Vagina (tissue), 2 donors: ENCODE measurements at regions not wholly inside any gene's neighbourhood (a gene's known extent, or its start where the extent isn't known, plus 50 kb on each side); places are given as distances from the start of the nearest gene placed in this dataset.

Experiments used
- DNase-seq, 2 donors: peaks; one replicate each; pipeline ENCODE4 v3.0.0-alpha.2; 2017; ENCODE audit errors: extremely low spot score in 2 of 2
- H3K27ac ChIP-seq: fragments of 200-600 bp; sonication (generic); one replicate; pipeline ENCODE4 v1.5.1; 2019
- H3K27me3 ChIP-seq: fragments of 200-600 bp; sonication (generic); one replicate; pipeline ENCODE4 v1.5.1; 2019
- H3K36me3 ChIP-seq, 2 donors: fragments of 200-600 bp; sonication (generic); one replicate each; pipeline ENCODE4 v1.5.1; 2017 to 2019
- H3K4me1 ChIP-seq: fragments of 200-600 bp; sonication (generic); one replicate; pipeline ENCODE4 v1.5.1; 2019
- H3K4me3 ChIP-seq, 2 donors: fragments of 200-600 bp; sonication (generic); 1 replicate in 1 of 2; 2 replicates in 1 of 2; pipeline ENCODE4 v1.5.1; 2016 to 2019
- H3K9me3 ChIP-seq: fragments of 200-600 bp; sonication (generic); one replicate; pipeline ENCODE4 v1.5.1; 2019
- CTCF ChIP-seq, 3 experiments: fragments of 450-650 bp in 2 of 3; fragments of 200-600 bp in 1 of 3; sonication (generic) in 1 of 3; IDR thresholded peaks; one replicate each; pipeline ENCODE4 v1.5.1; 2017 to 2019; ENCODE audit warnings: antibody characterized with exemption in 3 of 3, mild to moderate bottlenecking in 2 of 3, moderate library complexity in 2 of 3
- POLR2A ChIP-seq, 2 donors: fragments of 450-650 bp; IDR thresholded peaks; one replicate each; pipeline ENCODE4 v1.6.1; 2017; ENCODE audit warnings: antibody characterized with exemption in 2 of 2, mild to moderate bottlenecking in 2 of 2, moderate library complexity in 2 of 2
- POLR2AphosphoS5 ChIP-seq, 2 donors: sonication (generic); formaldehyde crosslinking; IDR thresholded peaks; one replicate each; pipeline ENCODE4 v1.9.0; 2017; ENCODE audit warnings: antibody characterized with exemption in 2 of 2, mild to moderate bottlenecking in 2 of 2, low read depth in 1 of 2; ENCODE audit not compliant: insufficient read depth in 1 of 2
- intact Hi-C: fragments of 100-400 bp; cut with DNase I; formaldehyde crosslinking; loops from one replicate; pipeline ENCODE4 v1.15.1; 2023

- intact Hi-C loops: no loop called here
- no peak for DNase-seq
- TF ChIP-seq POLR2AphosphoS5 (IDR thresholded peaks at IDR 0.05; ENCODE audit: insufficient read depth in 1 of 2, low read depth in 1 of 2) (no peak), CTCF (IDR thresholded peaks at IDR 0.05) (no peak), POLR2A (IDR thresholded peaks at IDR 0.05) (no peak)
Measured at GRCh38 chr13:37277435-37278144, 172.1 kb upstream of the CSNK1A1L start.

GRCh38 chr13:37277007-37277406, 171.5 kb upstream of the CSNK1A1L start:
- TF ChIP-seq POLR2AphosphoS5 (IDR thresholded peaks at IDR 0.05; ENCODE audit: insufficient read depth in 1 of 2, low read depth in 1 of 2) (no peak), POLR2A (IDR thresholded peaks at IDR 0.05) (no peak), CTCF (IDR thresholded peaks at IDR 0.05) (no peak)
- DNase-seq: no peak
- no peak overlapping the region for H3K4me3 ChIP-seq
- H3K27ac ChIP-seq: no peak overlapping the region
- intact Hi-C loops: no loop called here
- no peaks in the 10 kb centered on the region for H3K27me3 ChIP-seq
- no peaks in the 10 kb centered on the region for H3K9me3 ChIP-seq
- H3K36me3 ChIP-seq: no peaks in the 10 kb centered on the region
- no peaks in the 10 kb centered on the region for H3K4me1 ChIP-seq

More at GRCh38 chr13:37277435-37278144, 172.1 kb upstream of the CSNK1A1L start:
- Histone ChIP-seq H3K27ac (no peak overlapping the region), H3K36me3 (no peaks in the 10 kb centered on the region), H3K4me1 (no peaks in the 10 kb centered on the region), H3K4me3 (no peak overlapping the region), H3K9me3 (no peaks in the 10 kb centered on the region), H3K27me3 (no peaks in the 10 kb centered on the region)

- no peak overlapping the region for H3K4me3 ChIP-seq
- H3K9me3 ChIP-seq: peaks cover 5% of the 10 kb centered on the region
- no peaks in the 10 kb centered on the region for H3K4me1 ChIP-seq
- intact Hi-C loops: no loop called here
- no peak for DNase-seq
- TF ChIP-seq CTCF (IDR thresholded peaks at IDR 0.05) (no peak), POLR2AphosphoS5 (IDR thresholded peaks at IDR 0.05; ENCODE audit: insufficient read depth in 1 of 2, low read depth in 1 of 2) (no peak), POLR2A (IDR thresholded peaks at IDR 0.05) (no peak)
- no peaks in the 10 kb centered on the region for H3K36me3 ChIP-seq
- no peak overlapping the region for H3K27ac ChIP-seq
- no peaks in the 10 kb centered on the region for H3K27me3 ChIP-seq
Measured at GRCh38 chr13:37274569-37275497, 169.4 kb upstream of the CSNK1A1L start.

- Histone ChIP-seq H3K9me3 (peaks cover 5% of the 10 kb centered on the region), H3K27me3 (no peaks in the 10 kb centered on the region), H3K4me3 (no peak overlapping the region), H3K27ac (no peak overlapping the region), H3K36me3 (no peaks in the 10 kb centered on the region), H3K4me1 (no peaks in the 10 kb centered on the region)
- TF ChIP-seq CTCF (IDR thresholded peaks at IDR 0.05): no peak
- no peak for TF ChIP-seq POLR2A (IDR thresholded peaks at IDR 0.05)
- TF ChIP-seq POLR2AphosphoS5 (IDR thresholded peaks at IDR 0.05; ENCODE audit: insufficient read depth in 1 of 2, low read depth in 1 of 2): no peak
- intact Hi-C loops: no loop called here
- DNase-seq: no peak
Measured at GRCh38 chr13:37273836-37274235, 168.4 kb upstream of the CSNK1A1L start.
